ENCODE measurements at regions not wholly inside any gene's neighbourhood (a gene's known extent, or its start where the extent isn't known, plus 50 kb on each side); places are given as distances from the start of the nearest gene placed in this dataset.

GRCh38 chr18:59963229-59963628 lies 63.4 kb downstream of the PMAIP1 start:
- H3K27ac ChIP-seq (ENCODE audit: insufficient read depth in 1 of 2, low read depth in 1 of 2, low read length in 2 of 2, poor library complexity in 1 of 2, severe bottlenecking in 2 of 2), result no peak overlapping the region
- H3K36me3 ChIP-seq (ENCODE audit: control insufficient read depth in 4 of 4, insufficient read depth in 4 of 4, low read length in 3 of 4), result no peaks in the 10 kb centered on the region
- ChIA-PET CTCF (interaction anchor here (1.4 to 1.9 kb wide), 4 partner anchors 25 to 124 kb away, joined by 3 to 7 read pairs (median 6); no protein-coding TSS in a partner anchor), POLR2A (no interaction called here)
- H3K27me3 ChIP-seq (replicated peaks in 2 of 5; ENCODE audit: control insufficient read depth in 4 of 5, insufficient read depth in 5 of 5, low read length in 4 of 5), result peaks cover 0 to 2% (median 0%) of the 10 kb centered on the region in 5 experiments
- H3K9me3 ChIP-seq (ENCODE audit: control extremely low read depth in 1 of 5, control insufficient read depth in 4 of 5, insufficient read depth in 2 of 5, low read depth in 1 of 5, low read length in 4 of 5), result no peaks in the 10 kb centered on the region
- DNase-seq, result no peak
- no peak overlapping the region for H3K4me3 ChIP-seq (ENCODE audit: control insufficient read depth in 1 of 7, extremely low read depth in 1 of 7, insufficient read depth in 4 of 7, low read depth in 2 of 7, low read length in 6 of 7)
- no CpG with 5 or more reads among the region's 5 CpGs for WGBS (ENCODE audit: insufficient coverage)
- H3K4me1 ChIP-seq (ENCODE audit: control extremely low read depth in 1 of 4, control insufficient read depth in 4 of 4, insufficient read depth in 4 of 4, low read length in 3 of 4), result peaks cover 3 to 11% (median 7%) of the 10 kb centered on the region in 4 experiments

- 89% methylated on average over 4 of the region's 4 CpGs for WGBS (ENCODE audit: insufficient coverage)
- no peak overlapping the region for H3K27ac ChIP-seq (ENCODE audit: insufficient read depth in 1 of 2, low read depth in 1 of 2, low read length in 2 of 2, poor library complexity in 1 of 2, severe bottlenecking in 2 of 2)
- no peak overlapping the region for H3K4me3 ChIP-seq (ENCODE audit: control insufficient read depth in 1 of 7, extremely low read depth in 1 of 7, insufficient read depth in 4 of 7, low read depth in 2 of 7, low read length in 6 of 7)
- CTCF ChIA-PET, result no interaction called here
- POLR2A ChIA-PET, result no interaction called here
- no peaks in the 10 kb centered on the region for H3K27me3 ChIP-seq (replicated peaks in 2 of 5; ENCODE audit: control insufficient read depth in 4 of 5, insufficient read depth in 5 of 5, low read length in 4 of 5)
- no peaks in the 10 kb centered on the region for H3K9me3 ChIP-seq (ENCODE audit: control extremely low read depth in 1 of 5, control insufficient read depth in 4 of 5, insufficient read depth in 2 of 5, low read depth in 1 of 5, low read length in 4 of 5)
- peaks cover 8 to 22% (median 14%) of the 10 kb centered on the region in 4 experiments for H3K4me1 ChIP-seq (ENCODE audit: control extremely low read depth in 1 of 4, control insufficient read depth in 4 of 4, insufficient read depth in 4 of 4, low read length in 3 of 4)
- peak in 1 of 3 donors; percentile 42 for DNase-seq
- H3K36me3 ChIP-seq (ENCODE audit: control insufficient read depth in 4 of 4, insufficient read depth in 4 of 4, low read length in 3 of 4), result no peaks in the 10 kb centered on the region
Observed at GRCh38 chr18:59961070-59961469, 61.3 kb downstream of the PMAIP1 start.

GRCh38 chr18:59960272-59960671 lies 60.5 kb downstream of the PMAIP1 start:
- ChIA-PET POLR2A (no interaction called here), CTCF (interaction anchor here (1.0 kb wide), 1 partner anchor 35 kb away, joined by 3 read pairs; no protein-coding TSS in a partner anchor)
- Histone ChIP-seq H3K9me3 (ENCODE audit: control extremely low read depth in 1 of 5, control insufficient read depth in 4 of 5, insufficient read depth in 2 of 5, low read depth in 1 of 5, low read length in 4 of 5) (no peaks in the 10 kb centered on the region), H3K36me3 (ENCODE audit: control insufficient read depth in 4 of 4, insufficient read depth in 4 of 4, low read length in 3 of 4) (no peaks in the 10 kb centered on the region), H3K4me3 (ENCODE audit: control insufficient read depth in 1 of 7, extremely low read depth in 1 of 7, insufficient read depth in 4 of 7, low read depth in 2 of 7, low read length in 6 of 7) (no peak overlapping the region), H3K27ac (ENCODE audit: insufficient read depth in 1 of 2, low read depth in 1 of 2, low read length in 2 of 2, poor library complexity in 1 of 2, severe bottlenecking in 2 of 2) (no peak overlapping the region), H3K4me1 (ENCODE audit: control extremely low read depth in 1 of 4, control insufficient read depth in 4 of 4, insufficient read depth in 4 of 4, low read length in 3 of 4) (peaks cover 8 to 22% (median 14%) of the 10 kb centered on the region in 4 experiments), H3K27me3 (replicated peaks in 2 of 5; ENCODE audit: control insufficient read depth in 4 of 5, insufficient read depth in 5 of 5, low read length in 4 of 5) (no peaks in the 10 kb centered on the region)
- DNase-seq, result no peak
- WGBS (ENCODE audit: insufficient coverage), result no CpG with 5 or more reads among the region's 2 CpGs

- DNase-seq, result no peak
- ChIA-PET CTCF (interaction anchor here (1.0 kb wide), 1 partner anchor 36 kb away, joined by 3 read pairs; no protein-coding TSS in a partner anchor), POLR2A (no interaction called here)
- H3K9me3 ChIP-seq (ENCODE audit: control extremely low read depth in 1 of 5, control insufficient read depth in 4 of 5, insufficient read depth in 2 of 5, low read depth in 1 of 5, low read length in 4 of 5), result no peaks in the 10 kb centered on the region
- H3K4me1 ChIP-seq (ENCODE audit: control extremely low read depth in 1 of 4, control insufficient read depth in 4 of 4, insufficient read depth in 4 of 4, low read length in 3 of 4), result peaks cover 8 to 25% (median 14%) of the 10 kb centered on the region in 4 experiments
- H3K27ac ChIP-seq (ENCODE audit: insufficient read depth in 1 of 2, low read depth in 1 of 2, low read length in 2 of 2, poor library complexity in 1 of 2, severe bottlenecking in 2 of 2), result no peak overlapping the region
- no peaks in the 10 kb centered on the region for H3K27me3 ChIP-seq (replicated peaks in 2 of 5; ENCODE audit: control insufficient read depth in 4 of 5, insufficient read depth in 5 of 5, low read length in 4 of 5)
- H3K4me3 ChIP-seq (ENCODE audit: control insufficient read depth in 1 of 7, extremely low read depth in 1 of 7, insufficient read depth in 4 of 7, low read depth in 2 of 7, low read length in 6 of 7), result no peak overlapping the region
- H3K36me3 ChIP-seq (ENCODE audit: control insufficient read depth in 4 of 4, insufficient read depth in 4 of 4, low read length in 3 of 4), result no peaks in the 10 kb centered on the region
- WGBS (ENCODE audit: insufficient coverage), result 93% methylated on average over 2 of the region's 2 CpGs
Observed at GRCh38 chr18:59959606-59960005, 59.8 kb downstream of the PMAIP1 start.

GRCh38 chr18:59959073-59959472 lies 59.3 kb downstream of the PMAIP1 start:
- Histone ChIP-seq H3K27ac (ENCODE audit: insufficient read depth in 1 of 2, low read depth in 1 of 2, low read length in 2 of 2, poor library complexity in 1 of 2, severe bottlenecking in 2 of 2) (no peak overlapping the region), H3K9me3 (ENCODE audit: control extremely low read depth in 1 of 5, control insufficient read depth in 4 of 5, insufficient read depth in 2 of 5, low read depth in 1 of 5, low read length in 4 of 5) (no peaks in the 10 kb centered on the region), H3K27me3 (replicated peaks in 2 of 5; ENCODE audit: control insufficient read depth in 4 of 5, insufficient read depth in 5 of 5, low read length in 4 of 5) (no peaks in the 10 kb centered on the region), H3K4me1 (ENCODE audit: control extremely low read depth in 1 of 4, control insufficient read depth in 4 of 4, insufficient read depth in 4 of 4, low read length in 3 of 4) (peaks cover 8 to 29% (median 14%) of the 10 kb centered on the region in 4 experiments), H3K36me3 (ENCODE audit: control insufficient read depth in 4 of 4, insufficient read depth in 4 of 4, low read length in 3 of 4) (no peaks in the 10 kb centered on the region), H3K4me3 (ENCODE audit: control insufficient read depth in 1 of 7, extremely low read depth in 1 of 7, insufficient read depth in 4 of 7, low read depth in 2 of 7, low read length in 6 of 7) (no peak overlapping the region)
- ChIA-PET CTCF (interaction anchor here (1.0 kb wide), 1 partner anchor 36 kb away, joined by 3 read pairs; no protein-coding TSS in a partner anchor), POLR2A (no interaction called here)
- no CpG with 5 or more reads among the region's 3 CpGs for WGBS (ENCODE audit: insufficient coverage)
- no peak for DNase-seq

GRCh38 chr18:59957957-59958356 lies 58.2 kb downstream of the PMAIP1 start:
- Histone ChIP-seq H3K27ac (ENCODE audit: insufficient read depth in 1 of 2, low read depth in 1 of 2, low read length in 2 of 2, poor library complexity in 1 of 2, severe bottlenecking in 2 of 2) (no peak overlapping the region), H3K27me3 (replicated peaks in 2 of 5; ENCODE audit: control insufficient read depth in 4 of 5, insufficient read depth in 5 of 5, low read length in 4 of 5) (no peaks in the 10 kb centered on the region), H3K9me3 (ENCODE audit: control extremely low read depth in 1 of 5, control insufficient read depth in 4 of 5, insufficient read depth in 2 of 5, low read depth in 1 of 5, low read length in 4 of 5) (no peaks in the 10 kb centered on the region), H3K36me3 (ENCODE audit: control insufficient read depth in 4 of 4, insufficient read depth in 4 of 4, low read length in 3 of 4) (no peaks in the 10 kb centered on the region), H3K4me3 (ENCODE audit: control insufficient read depth in 1 of 7, extremely low read depth in 1 of 7, insufficient read depth in 4 of 7, low read depth in 2 of 7, low read length in 6 of 7) (no peak overlapping the region), H3K4me1 (ENCODE audit: control extremely low read depth in 1 of 4, control insufficient read depth in 4 of 4, insufficient read depth in 4 of 4, low read length in 3 of 4) (peaks cover 12 to 35% (median 19%) of the 10 kb centered on the region in 4 experiments)
- peak; percentile 64 to 78 (median 74) for DNase-seq
- CTCF ChIA-PET, result interaction anchor here (0.9 kb wide), 1 partner anchor 119 kb away, joined by 3 read pairs; no protein-coding TSS in a partner anchor
- 0% methylated on average over 2 of the region's 2 CpGs for WGBS (ENCODE audit: insufficient coverage)
- POLR2A ChIA-PET, result interaction anchor here (0.7 to 1.2 kb wide), 2 partner anchors 57 to 61 kb away, joined by 3 to 4 read pairs; no protein-coding TSS in a partner anchor

GRCh38 chr18:59954755-59955156 lies 55.0 kb downstream of the PMAIP1 start:
- no peaks in the 10 kb centered on the region for H3K36me3 ChIP-seq (ENCODE audit: control insufficient read depth in 4 of 4, insufficient read depth in 4 of 4, low read length in 3 of 4)
- CTCF ChIA-PET, result interaction anchor here (1.0 to 1.9 kb wide), 3 partner anchors 12 to 34 kb away, joined by 3 to 5 read pairs (median 4); no protein-coding TSS in a partner anchor
- H3K27me3 ChIP-seq (replicated peaks in 2 of 5; ENCODE audit: control insufficient read depth in 4 of 5, insufficient read depth in 5 of 5, low read length in 4 of 5), result no peaks in the 10 kb centered on the region
- DNase-seq, result no peak
- H3K9me3 ChIP-seq (ENCODE audit: control extremely low read depth in 1 of 5, control insufficient read depth in 4 of 5, insufficient read depth in 2 of 5, low read depth in 1 of 5, low read length in 4 of 5), result no peaks in the 10 kb centered on the region
- POLR2A ChIA-PET, result no interaction called here
- WGBS (ENCODE audit: insufficient coverage), result 100% methylated on average over 2 of the region's 2 CpGs
- H3K27ac ChIP-seq (ENCODE audit: insufficient read depth in 1 of 2, low read depth in 1 of 2, low read length in 2 of 2, poor library complexity in 1 of 2, severe bottlenecking in 2 of 2), result no peak overlapping the region
- H3K4me3 ChIP-seq (ENCODE audit: control insufficient read depth in 1 of 7, extremely low read depth in 1 of 7, insufficient read depth in 4 of 7, low read depth in 2 of 7, low read length in 6 of 7), result no peak overlapping the region
- H3K4me1 ChIP-seq (ENCODE audit: control extremely low read depth in 1 of 4, control insufficient read depth in 4 of 4, insufficient read depth in 4 of 4, low read length in 3 of 4), result peaks cover 9 to 33% (median 18%) of the 10 kb centered on the region in 4 experiments
